ENCODE measurements at regions not wholly inside any gene's neighbourhood (a gene's known extent, or its start where the extent isn't known, plus 50 kb on each side); places are given as distances from the start of the nearest gene placed in this dataset.

GRCh38 chr6:40185486-40185885, 251.2 kb upstream of the MOCS1 start:
- TF ChIP-seq ZNF274 (IDR thresholded peaks at IDR 0.05; ENCODE audit: low read depth, low read length): no peak
- no peak for TF ChIP-seq YY1 (IDR thresholded peaks at IDR 0.05; ENCODE audit: insufficient read depth, insufficient read length)

Data from NT2/D1 (cell line).